ENCODE measurements at regions not wholly inside any gene's neighbourhood (a gene's known extent, or its start where the extent isn't known, plus 50 kb on each side); places are given as distances from the start of the nearest gene placed in this dataset.

- Histone ChIP-seq H3K4me1 (ENCODE audit: insufficient read depth, low read length) (no peaks in the 10 kb centered on the region), H3K9ac (ENCODE audit: low read length) (no peak overlapping the region), H3K27ac (ENCODE audit: low read depth, low read length) (no peak overlapping the region), H3K36me3 (ENCODE audit: insufficient read depth, low read length) (no peaks in the 10 kb centered on the region), H2AFZ (ENCODE audit: low read depth, low read length) (no peak overlapping the region), H3K9me3 (ENCODE audit: insufficient read depth, low read depth, low read length) (no peaks in the 10 kb centered on the region), H3K4me2 (ENCODE audit: low read length) (no peak overlapping the region), H4K20me1 (ENCODE audit: insufficient read depth, low read length) (no peaks in the 10 kb centered on the region), H3K4me3 (ENCODE audit: insufficient read depth, low read depth, low read length) (no peak overlapping the region), H3K79me2 (ENCODE audit: insufficient read depth, low read length) (no peaks in the 10 kb centered on the region), H3K27me3 (ENCODE audit: insufficient read depth, low read length) (no peaks in the 10 kb centered on the region)
- TF ChIP-seq EZH2 (IDR thresholded peaks at IDR 0.05; ENCODE audit: insufficient read depth, low read length): no peak
- no peak for TF ChIP-seq CTCF (IDR thresholded peaks at IDR 0.05; ENCODE audit: insufficient read depth, low read depth, low read length)
- no peak overlapping the region for H3K27ac Mint-ChIP-seq (ENCODE audit: unreplicated experiment)
- peaks cover 2% of the 10 kb centered on the region for H3K4me1 Mint-ChIP-seq (ENCODE audit: low read depth, unreplicated experiment)
- no peak overlapping the region for H3K4me3 Mint-ChIP-seq (ENCODE audit: unreplicated experiment)
- H3K36me3 Mint-ChIP-seq (ENCODE audit: low read depth, unreplicated experiment): no peaks in the 10 kb centered on the region
- H3K9me3 Mint-ChIP-seq (ENCODE audit: unreplicated experiment): peaks cover 3% of the 10 kb centered on the region
- DNase-seq (ENCODE audit: low read depth) (no peak), FAIRE-seq (no peak)
- H3K27me3 Mint-ChIP-seq (ENCODE audit: low read depth, unreplicated experiment): peaks cover 6% of the 10 kb centered on the region
Observed at GRCh38 chr10:8556321-8556720, 501.8 kb downstream of the GATA3 start.

- H3K4me3 Mint-ChIP-seq (ENCODE audit: unreplicated experiment): no peak overlapping the region
- FAIRE-seq (no peak), DNase-seq (ENCODE audit: low read depth) (no peak)
- no peaks in the 10 kb centered on the region for H3K4me1 Mint-ChIP-seq (ENCODE audit: low read depth, unreplicated experiment)
- Histone ChIP-seq H3K27ac (ENCODE audit: low read depth, low read length) (no peak overlapping the region), H3K36me3 (ENCODE audit: insufficient read depth, low read length) (no peaks in the 10 kb centered on the region), H3K27me3 (ENCODE audit: insufficient read depth, low read length) (no peaks in the 10 kb centered on the region), H3K4me3 (ENCODE audit: insufficient read depth, low read depth, low read length) (no peak overlapping the region), H2AFZ (ENCODE audit: low read depth, low read length) (no peak overlapping the region), H3K9me3 (ENCODE audit: insufficient read depth, low read depth, low read length) (no peaks in the 10 kb centered on the region), H3K9ac (ENCODE audit: low read length) (no peak overlapping the region), H3K4me2 (ENCODE audit: low read length) (no peak overlapping the region), H4K20me1 (ENCODE audit: insufficient read depth, low read length) (no peaks in the 10 kb centered on the region), H3K4me1 (ENCODE audit: insufficient read depth, low read length) (no peaks in the 10 kb centered on the region), H3K79me2 (ENCODE audit: insufficient read depth, low read length) (no peaks in the 10 kb centered on the region)
- no peak overlapping the region for H3K27ac Mint-ChIP-seq (ENCODE audit: unreplicated experiment)
- peaks cover 2% of the 10 kb centered on the region for H3K9me3 Mint-ChIP-seq (ENCODE audit: unreplicated experiment)
- TF ChIP-seq EZH2 (IDR thresholded peaks at IDR 0.05; ENCODE audit: insufficient read depth, low read length): no peak
- no peak for TF ChIP-seq CTCF (IDR thresholded peaks at IDR 0.05; ENCODE audit: insufficient read depth, low read depth, low read length)
- H3K27me3 Mint-ChIP-seq (ENCODE audit: low read depth, unreplicated experiment): peaks cover 4% of the 10 kb centered on the region
- H3K36me3 Mint-ChIP-seq (ENCODE audit: low read depth, unreplicated experiment): no peaks in the 10 kb centered on the region
Observed at GRCh38 chr10:8563478-8563877, 509.0 kb downstream of the GATA3 start.

GRCh38 chr10:8566737-8567136 lies 512.2 kb downstream of the GATA3 start:
- H3K27me3 ChIP-seq (ENCODE audit: insufficient read depth, low read length): no peaks in the 10 kb centered on the region
- H3K79me2 ChIP-seq (ENCODE audit: insufficient read depth, low read length): no peaks in the 10 kb centered on the region
- Mint-ChIP-seq H3K27me3 (ENCODE audit: low read depth, unreplicated experiment) (peaks cover 4% of the 10 kb centered on the region), H3K4me1 (ENCODE audit: low read depth, unreplicated experiment) (no peaks in the 10 kb centered on the region), H3K9me3 (ENCODE audit: unreplicated experiment) (no peaks in the 10 kb centered on the region), H3K4me3 (ENCODE audit: unreplicated experiment) (no peak overlapping the region), H3K27ac (ENCODE audit: unreplicated experiment) (no peak overlapping the region), H3K36me3 (ENCODE audit: low read depth, unreplicated experiment) (no peaks in the 10 kb centered on the region)
- H2AFZ ChIP-seq (ENCODE audit: low read depth, low read length): no peak overlapping the region
- H3K9ac ChIP-seq (ENCODE audit: low read length): no peak overlapping the region
- H4K20me1 ChIP-seq (ENCODE audit: insufficient read depth, low read length): no peaks in the 10 kb centered on the region
- no peaks in the 10 kb centered on the region for H3K36me3 ChIP-seq (ENCODE audit: insufficient read depth, low read length)
- H3K27ac ChIP-seq (ENCODE audit: low read depth, low read length): no peak overlapping the region
- H3K4me3 ChIP-seq (ENCODE audit: insufficient read depth, low read depth, low read length): no peak overlapping the region
- FAIRE-seq: no peak
- DNase-seq (ENCODE audit: low read depth): no peak
- H3K4me2 ChIP-seq (ENCODE audit: low read length): no peak overlapping the region
- TF ChIP-seq CTCF (IDR thresholded peaks at IDR 0.05; ENCODE audit: insufficient read depth, low read depth, low read length) (no peak), EZH2 (IDR thresholded peaks at IDR 0.05; ENCODE audit: insufficient read depth, low read length) (no peak)
- no peaks in the 10 kb centered on the region for H3K9me3 ChIP-seq (ENCODE audit: insufficient read depth, low read depth, low read length)
- H3K4me1 ChIP-seq (ENCODE audit: insufficient read depth, low read length): no peaks in the 10 kb centered on the region
